Left renal pelvis (tissue), 4 donors: ENCODE measurements at regions not wholly inside any gene's neighbourhood (a gene's known extent, or its start where the extent isn't known, plus 50 kb on each side); places are given as distances from the start of the nearest gene placed in this dataset.

Experiments
- DNase-seq, 4 donors: peaks; one replicate each; pipeline ENCODE4 v3.0.0-alpha.2; 2013; ENCODE audit warnings: low read depth in 4 of 4, low spot score in 3 of 4

DNA sequence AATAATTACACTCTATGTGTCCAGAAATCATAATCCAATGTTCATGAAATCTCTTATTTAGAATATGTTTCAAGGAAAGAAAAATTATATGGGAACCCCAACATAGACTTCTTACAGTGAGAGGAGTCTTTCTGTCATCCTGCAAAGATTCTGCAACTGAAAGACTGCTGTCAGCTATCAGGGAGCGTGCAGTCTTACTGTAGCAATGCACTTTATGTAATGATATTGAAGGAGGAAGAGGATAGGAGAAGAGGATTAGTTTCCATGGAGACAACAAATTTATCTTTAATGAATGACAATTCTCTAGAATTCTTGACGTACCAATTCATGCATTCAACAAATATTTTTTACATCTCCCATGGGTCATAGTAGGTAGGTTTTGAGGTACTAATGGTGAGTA, 61.3 kb upstream of the MYT1L start:
- DNase-seq: no peak

DNA sequence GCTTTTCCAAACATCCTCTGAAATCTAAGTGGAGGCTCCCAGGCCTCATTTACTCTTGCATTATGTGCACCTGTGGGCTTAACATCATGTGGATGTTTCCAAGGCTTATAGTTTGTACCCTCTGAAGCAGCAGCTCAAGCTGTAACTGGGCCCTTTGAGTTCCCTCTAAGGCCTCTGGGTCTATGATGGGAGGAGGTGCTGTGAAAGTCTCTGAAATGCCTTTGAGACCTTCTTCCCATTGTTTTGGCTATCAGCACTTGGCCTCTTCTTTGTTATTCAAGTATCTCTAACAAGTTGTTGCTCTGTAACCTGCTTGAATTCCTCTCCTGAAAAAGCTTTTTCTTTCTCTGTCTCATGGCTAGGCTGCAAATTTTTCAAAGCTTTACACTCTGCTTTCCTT, 58.1 kb upstream of the MYT1L start:
- no peak for DNase-seq
